ENCODE measurements at regions not wholly inside any gene's neighbourhood (a gene's known extent, or its start where the extent isn't known, plus 50 kb on each side); places are given as distances from the start of the nearest gene placed in this dataset.

GRCh38 chr14:29111554-29111953 lies 345.0 kb downstream of the FOXG1 start:
- no peak for DNase-seq (ENCODE audit: low spot score)

- DNase-seq (ENCODE audit: low spot score), result no peak
Observed at GRCh38 chr14:29123017-29123416, 356.4 kb downstream of the FOXG1 start.

- no peak for DNase-seq (ENCODE audit: low spot score)
Observed at GRCh38 chr14:29126361-29126760, 359.8 kb downstream of the FOXG1 start.

- DNase-seq (ENCODE audit: low spot score), result no peak
Observed at GRCh38 chr14:29126865-29127264, 360.3 kb downstream of the FOXG1 start.

GRCh38 chr14:29140016-29140415 lies 373.4 kb downstream of the FOXG1 start:
- DNase-seq (ENCODE audit: low spot score), result no peak

GRCh38 chr14:29144621-29145020 lies 378.0 kb downstream of the FOXG1 start:
- DNase-seq (ENCODE audit: low spot score), result no peak

- no peak for DNase-seq (ENCODE audit: low spot score)
Observed at GRCh38 chr14:29148221-29148620, 381.6 kb downstream of the FOXG1 start.

GRCh38 chr14:29149798-29150197 lies 383.2 kb downstream of the FOXG1 start:
- DNase-seq (ENCODE audit: low spot score), result no peak

GRCh38 chr14:29150659-29151058 lies 384.1 kb downstream of the FOXG1 start:
- no peak for DNase-seq (ENCODE audit: low spot score)

- no peak for DNase-seq (ENCODE audit: low spot score)
Observed at GRCh38 chr14:29156096-29156495, 389.5 kb downstream of the FOXG1 start.

- no peak for DNase-seq (ENCODE audit: low spot score)
Observed at GRCh38 chr14:29161593-29161992, 395.0 kb downstream of the FOXG1 start.

- no peak for DNase-seq (ENCODE audit: low spot score)
Observed at GRCh38 chr14:29163109-29163508, 396.5 kb downstream of the FOXG1 start.

- no peak for DNase-seq (ENCODE audit: low spot score)
Observed at GRCh38 chr14:29165431-29165830, 398.8 kb downstream of the FOXG1 start.

GRCh38 chr14:29166507-29166906 lies 399.9 kb downstream of the FOXG1 start:
- no peak for DNase-seq (ENCODE audit: low spot score)

- DNase-seq (ENCODE audit: low spot score), result no peak
Observed at GRCh38 chr14:29168149-29168548, 401.6 kb downstream of the FOXG1 start.

- DNase-seq (ENCODE audit: low spot score), result no peak
Observed at GRCh38 chr14:29169408-29169807, 402.8 kb downstream of the FOXG1 start.

- no peak for DNase-seq (ENCODE audit: low spot score)
Observed at GRCh38 chr14:29175706-29176105, 409.1 kb downstream of the FOXG1 start.

- no peak for DNase-seq (ENCODE audit: low spot score)
Observed at GRCh38 chr14:29176876-29177275, 410.3 kb downstream of the FOXG1 start.

- no peak for DNase-seq (ENCODE audit: low spot score)
Observed at GRCh38 chr14:29178971-29179370, 412.4 kb downstream of the FOXG1 start.

- DNase-seq (ENCODE audit: low spot score), result no peak
Observed at GRCh38 chr14:29191092-29191491, 424.5 kb downstream of the FOXG1 start.

GRCh38 chr14:29197557-29197956 lies 431.0 kb downstream of the FOXG1 start:
- no peak for DNase-seq (ENCODE audit: low spot score)

- DNase-seq (ENCODE audit: low spot score), result no peak
Observed at GRCh38 chr14:29205658-29206057, 439.1 kb downstream of the FOXG1 start.

- peak; percentile 3 for DNase-seq (ENCODE audit: low spot score)
Observed at GRCh38 chr14:29215853-29216252, 449.3 kb downstream of the FOXG1 start.

GRCh38 chr14:29216268-29217232 lies 450.0 kb downstream of the FOXG1 start:
- peak; percentile 6 for DNase-seq (ENCODE audit: low spot score)
